H9 (cell line): ENCODE measurements at regions not wholly inside any gene's neighbourhood (a gene's known extent, or its start where the extent isn't known, plus 50 kb on each side); places are given as distances from the start of the nearest gene placed in this dataset.

Experiments used
- DNase-seq: peaks from one replicate; pipeline ENCODE4 v3.0.0-alpha.2; 2017
- H2AFZ ChIP-seq: one replicate; pipeline ENCODE4 v1.6.1; 2013; ENCODE audit warnings: mild to moderate bottlenecking, low read length, control low read depth, moderate library complexity
- H2AK5ac ChIP-seq: 2 replicates; pipeline ENCODE4 v1.6.1; 2013; ENCODE audit warnings: low read length, control low read depth, mixed read lengths; ENCODE audit not compliant: insufficient read length
- H2BK120ac ChIP-seq: one replicate; pipeline ENCODE4 v1.6.1; 2013; ENCODE audit warnings: low read depth, mild to moderate bottlenecking, low read length, control low read depth, inconsistent platforms; ENCODE audit not compliant: poor library complexity, severe bottlenecking
- H2BK12ac ChIP-seq: 2 replicates; pipeline ENCODE4 v1.6.1; 2013; ENCODE audit warnings: low read length, control low read depth, mixed read lengths, low read depth; ENCODE audit not compliant: insufficient read length
- H2BK15ac ChIP-seq: 2 replicates; pipeline ENCODE4 v1.6.1; 2013; ENCODE audit warnings: low read depth, low read length, control low read depth
- H2BK20ac ChIP-seq: one replicate; pipeline ENCODE4 v1.6.1; 2013; ENCODE audit warnings: low read depth, mild to moderate bottlenecking, low read length, control low read depth, inconsistent platforms; ENCODE audit not compliant: poor library complexity, severe bottlenecking
- H2BK5ac ChIP-seq: 2 replicates; pipeline ENCODE4 v1.6.1; 2013; ENCODE audit warnings: low read length, control low read depth, mixed read lengths; ENCODE audit not compliant: insufficient read length
- H3K14ac ChIP-seq: 2 replicates; pipeline ENCODE4 v1.6.1; 2013; ENCODE audit warnings: low read length, control low read depth; ENCODE audit not compliant: insufficient read depth
- H3K18ac ChIP-seq: 2 replicates; pipeline ENCODE4 v1.6.1; 2013; ENCODE audit warnings: low read depth, mild to moderate bottlenecking, mixed read lengths, low read length, control low read depth; ENCODE audit not compliant: insufficient read length
- H3K23ac ChIP-seq: 2 replicates; pipeline ENCODE4 v1.6.1; 2013; ENCODE audit warnings: low read length, control low read depth, mixed read lengths, low read depth; ENCODE audit not compliant: insufficient read length
- H3K23me2 ChIP-seq: 2 replicates; pipeline ENCODE4 v1.6.1; 2013; ENCODE audit warnings: low read depth, mild to moderate bottlenecking, mixed read lengths, low read length, control low read depth; ENCODE audit not compliant: insufficient read length, poor library complexity, severe bottlenecking
- H3K27ac ChIP-seq: 2 replicates; pipeline ENCODE4 v1.5.1; 2013; ENCODE audit warnings: low read length, control low read depth, mixed read lengths, low read depth; ENCODE audit not compliant: insufficient read length
- H3K27me3 ChIP-seq: 2 replicates; pipeline ENCODE4 v1.6.1; 2013; ENCODE audit warnings: low read length, control low read depth, inconsistent platforms; ENCODE audit not compliant: insufficient read depth
- H3K4ac ChIP-seq: 2 replicates; pipeline ENCODE4 v1.6.1; 2013; ENCODE audit warnings: low read depth, mild to moderate bottlenecking, control low read depth, inconsistent platforms, low read length, moderate library complexity
- H3K4me1 ChIP-seq: 2 replicates; pipeline ENCODE4 v1.6.1; 2013; ENCODE audit warnings: low read length, control low read depth, inconsistent platforms; ENCODE audit not compliant: insufficient read depth
- H3K4me2 ChIP-seq: 2 replicates; pipeline ENCODE4 v1.6.1; 2013; ENCODE audit warnings: low read length, control low read depth, mixed read lengths; ENCODE audit not compliant: insufficient read length, insufficient read depth
- H3K56ac ChIP-seq: 2 replicates; pipeline ENCODE4 v1.6.1; 2013; ENCODE audit warnings: low read depth, mild to moderate bottlenecking, mixed read lengths, low read length, control low read depth; ENCODE audit not compliant: insufficient read length
- H3K79me1 ChIP-seq: 2 replicates; pipeline ENCODE4 v1.6.1; 2013; ENCODE audit warnings: low read depth, mild to moderate bottlenecking, moderate library complexity, low read length, control low read depth, inconsistent platforms; ENCODE audit not compliant: insufficient read depth, poor library complexity, severe bottlenecking
- H3K79me2 ChIP-seq: 2 replicates; pipeline ENCODE4 v1.6.1; 2013; ENCODE audit warnings: low read length, control low read depth, inconsistent platforms; ENCODE audit not compliant: insufficient read depth
- H3K9ac ChIP-seq: 2 replicates; pipeline ENCODE4 v1.6.1; 2013; ENCODE audit warnings: low read length, control low read depth, mixed read lengths; ENCODE audit not compliant: insufficient read length; ENCODE audit errors: extremely low read depth
- H3K9me3 ChIP-seq: one replicate; pipeline ENCODE4 v1.6.1; 2013; ENCODE audit warnings: low read depth, low read length, inconsistent platforms; ENCODE audit not compliant: control insufficient read depth
- H3T11ph ChIP-seq: one replicate; pipeline ENCODE4 v1.6.1; 2013; ENCODE audit warnings: mild to moderate bottlenecking, low read length, control low read depth, inconsistent platforms
- H4K20me1 ChIP-seq: one replicate; pipeline ENCODE4 v1.6.1; 2013; ENCODE audit not compliant: control insufficient read depth, insufficient read length, insufficient read depth
- H4K5ac ChIP-seq: 2 replicates; pipeline ENCODE4 v1.6.1; 2013; ENCODE audit warnings: low read depth, mild to moderate bottlenecking, mixed read lengths, low read length, control low read depth; ENCODE audit not compliant: insufficient read length
- H4K8ac ChIP-seq: replicated peaks from 2 replicates; pipeline ENCODE4 v1.6.1; 2013; ENCODE audit warnings: low read length, control low read depth, mixed read lengths, low read depth; ENCODE audit not compliant: insufficient read length
- H4K91ac ChIP-seq: 2 replicates; pipeline ENCODE4 v1.6.1; 2013; ENCODE audit warnings: low read depth, mild to moderate bottlenecking, moderate library complexity, mixed read lengths, low read length, control low read depth; ENCODE audit not compliant: insufficient read length
- H3K27ac Mint-ChIP-seq, 3 experiments: 2 replicates in 2 of 3; 3 replicates in 1 of 3; pipeline ENCODE4 v1.8.0; 2020 to 2021; ENCODE audit warnings: mixed read lengths in 3 of 3, mild to moderate bottlenecking in 1 of 3, moderate library complexity in 1 of 3
- H3K27me3 Mint-ChIP-seq: 2 replicates; pipeline ENCODE4 v1.8.0; 2021; ENCODE audit warnings: low read depth, mild to moderate bottlenecking, moderate library complexity, mixed read lengths
- H3K36me3 Mint-ChIP-seq, 3 experiments: 2 replicates in 2 of 3; 3 replicates in 1 of 3; pipeline ENCODE4 v1.8.0; 2020 to 2021; ENCODE audit warnings: low read depth in 3 of 3, mixed read lengths in 3 of 3; ENCODE audit not compliant: insufficient read depth in 1 of 3
- H3K4me1 Mint-ChIP-seq, 2 experiments: 2 replicates each; pipeline ENCODE4 v1.8.0; 2020; ENCODE audit warnings: mixed read lengths in 2 of 2
- H3K4me3 Mint-ChIP-seq, 2 experiments: 2 replicates in 1 of 2; 3 replicates in 1 of 2; pipeline ENCODE4 v1.8.0; 2020 to 2021; ENCODE audit warnings: mild to moderate bottlenecking in 2 of 2, mixed read lengths in 2 of 2, moderate library complexity in 1 of 2
- H3K9me3 Mint-ChIP-seq, 2 experiments: 2 replicates in 1 of 2; 3 replicates in 1 of 2; pipeline ENCODE4 v1.8.0; 2020; ENCODE audit warnings: mild to moderate bottlenecking in 2 of 2, mixed read lengths in 2 of 2, moderate library complexity in 1 of 2
- CTCF ChIP-seq: fragments of 200-600 bp; sonication (generic); conservative IDR thresholded peaks from 3 replicates; pipeline ENCODE4 v1.8.0; 2021; ENCODE audit warnings: antibody characterized with exemption, mild to moderate bottlenecking

GRCh38 chr3:28110869-28111268 lies 130.6 kb upstream of the CMC1 start:
- Histone ChIP-seq H3T11ph (no peak overlapping the region), H2BK15ac (no peak overlapping the region), H4K8ac (no peak overlapping the region), H2BK12ac (no peak overlapping the region), H3K79me1 (no peaks in the 10 kb centered on the region), H3K56ac (no peak overlapping the region), H3K27ac (no peak overlapping the region), H2BK20ac (no peak overlapping the region), H4K20me1 (no peaks in the 10 kb centered on the region), H2BK5ac (no peak overlapping the region), H4K91ac (no peak overlapping the region), H2AFZ (no peak overlapping the region), H4K5ac (no peak overlapping the region), H3K9me3 (peaks cover 8% of the 10 kb centered on the region), H2BK120ac (no peak overlapping the region), H3K9ac (no peak overlapping the region), H3K27me3 (no peaks in the 10 kb centered on the region), H3K18ac (no peak overlapping the region), H3K14ac (no peak overlapping the region), H2AK5ac (no peak overlapping the region), H3K79me2 (no peaks in the 10 kb centered on the region), H3K4ac (no peak overlapping the region), H3K4me2 (no peak overlapping the region), H3K23ac (no peak overlapping the region), H3K4me1 (no peaks in the 10 kb centered on the region), H3K23me2 (no peaks in the 10 kb centered on the region)
- no peaks in the 10 kb centered on the region for H3K27me3 Mint-ChIP-seq
- TF ChIP-seq CTCF, result no peak
- no peak overlapping the region for H3K4me3 Mint-ChIP-seq
- H3K9me3 Mint-ChIP-seq, result peaks cover 10% of the 10 kb centered on the region in 2 experiments
- peaks cover 2 to 4% (median 4%) of the 10 kb centered on the region in 3 experiments; a peak in 6 of 7 replicates for H3K36me3 Mint-ChIP-seq
- no peak overlapping the region for H3K27ac Mint-ChIP-seq
- no peak for DNase-seq
- H3K4me1 Mint-ChIP-seq, result no peaks in the 10 kb centered on the region
